NB4 (cell line): ENCODE measurements at regions not wholly inside any gene's neighbourhood (a gene's known extent, or its start where the extent isn't known, plus 50 kb on each side); places are given as distances from the start of the nearest gene placed in this dataset.
"Not testable (repeated sequence)": the region's sequence is repeated elsewhere in the genome, so short reads cannot be mapped to it uniquely, and the experiment has no call there.

ENCODE experiments used
- DNase-seq: peaks from one replicate; pipeline ENCODE4 v3.0.0; 2010; ENCODE audit warnings: low read depth
- H3K4me3 ChIP-seq: one replicate; pipeline ENCODE4 v1.5.1; 2011; ENCODE audit warnings: mild to moderate bottlenecking, low read depth, low read length, moderate library complexity
- TF ChIP-seq, protein P1 (sequence below): IDR thresholded peaks from one replicate; pipeline ENCODE4 v1.5.1; 2012; ENCODE audit warnings: low read depth, low read length

DNA sequence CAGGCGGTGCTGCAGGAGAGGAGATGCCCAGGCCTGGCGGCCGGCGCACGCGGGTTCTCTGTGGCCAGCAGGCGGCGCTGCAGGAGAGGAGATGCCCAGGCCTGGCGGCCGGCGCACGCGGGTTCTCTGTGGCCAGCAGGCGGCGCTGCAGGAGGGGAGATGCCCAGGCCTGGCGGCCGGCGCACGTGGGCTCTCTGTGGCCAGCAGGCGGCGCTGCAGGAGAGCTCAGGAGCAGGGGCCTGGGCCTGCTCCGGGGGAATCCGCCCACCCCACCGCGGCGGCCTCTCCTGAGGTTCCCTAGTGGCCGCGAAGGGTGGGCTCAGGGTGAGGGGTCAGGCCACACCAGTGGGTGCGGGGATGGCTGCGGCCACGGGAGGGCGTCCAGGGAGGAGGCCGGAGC is 75.9 kb downstream of the OR4F16 start:
- not testable (repeated sequence) for H3K4me3 ChIP-seq, DNase-seq

DNA sequence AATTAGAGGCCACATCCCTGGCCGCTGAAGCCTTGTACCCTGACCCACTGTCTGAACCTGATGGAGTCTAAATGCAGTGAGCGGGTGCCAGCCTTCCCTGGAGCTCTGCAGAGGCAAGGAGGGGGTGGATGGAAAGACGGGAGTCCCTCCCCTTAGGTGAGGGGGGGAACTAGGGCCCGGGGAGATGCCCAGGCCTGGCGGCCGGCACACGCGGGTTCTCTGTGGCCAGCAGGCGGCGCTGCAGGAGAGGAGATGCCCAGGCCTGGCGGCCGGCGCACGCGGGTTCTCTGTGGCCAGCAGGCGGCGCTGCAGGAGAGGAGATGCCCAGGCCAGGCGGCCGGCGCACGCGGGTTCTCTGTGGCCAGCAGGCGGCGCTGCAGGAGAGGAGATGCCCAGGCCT is 77.3 kb downstream of the OR4F16 start:
- H3K4me3 ChIP-seq, DNase-seq: not testable (repeated sequence)

DNA sequence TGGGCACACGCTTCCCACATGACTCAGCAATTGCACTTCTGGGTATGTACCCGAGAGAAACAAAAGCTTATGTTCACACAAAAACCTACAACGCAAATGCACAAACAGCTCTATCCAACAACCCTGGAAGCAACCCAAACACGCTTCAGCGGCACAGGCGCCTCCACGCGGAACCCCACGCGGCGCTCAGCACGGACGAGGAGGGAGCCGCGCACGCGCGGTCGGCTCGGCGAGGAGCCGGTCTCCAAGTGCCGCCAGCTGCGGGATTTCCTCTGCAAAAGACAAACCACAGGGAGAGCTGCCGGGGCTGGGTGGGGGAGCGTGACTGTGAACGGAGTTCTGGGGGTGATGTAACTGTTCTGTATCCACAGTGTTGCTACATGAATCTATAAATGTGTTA is 81.2 kb downstream of the OR4F16 start:
- not testable (repeated sequence) for H3K4me3 ChIP-seq, DNase-seq

DNA sequence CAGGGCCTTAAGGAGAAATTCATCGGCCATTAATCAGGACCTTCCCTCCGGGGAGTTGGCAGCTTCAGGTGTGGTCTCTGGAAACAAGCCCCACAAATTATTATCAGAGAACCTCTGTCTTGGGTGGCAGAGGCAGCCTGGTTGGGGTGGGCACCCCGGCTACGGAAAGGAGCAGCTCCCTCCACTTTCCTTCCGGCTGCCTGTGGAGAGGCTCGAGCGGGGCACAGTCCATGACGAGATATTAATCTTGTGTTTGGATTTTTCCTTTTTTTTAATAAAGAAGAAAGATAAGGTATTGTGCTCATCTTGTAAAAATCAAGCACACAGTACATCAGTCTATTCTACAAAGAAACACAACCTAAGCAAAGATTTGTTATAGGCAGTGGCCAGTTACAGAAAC is 98.2 kb downstream of the OR4F16 start:
- DNase-seq, H3K4me3 ChIP-seq: not testable (repeated sequence)

DNA sequence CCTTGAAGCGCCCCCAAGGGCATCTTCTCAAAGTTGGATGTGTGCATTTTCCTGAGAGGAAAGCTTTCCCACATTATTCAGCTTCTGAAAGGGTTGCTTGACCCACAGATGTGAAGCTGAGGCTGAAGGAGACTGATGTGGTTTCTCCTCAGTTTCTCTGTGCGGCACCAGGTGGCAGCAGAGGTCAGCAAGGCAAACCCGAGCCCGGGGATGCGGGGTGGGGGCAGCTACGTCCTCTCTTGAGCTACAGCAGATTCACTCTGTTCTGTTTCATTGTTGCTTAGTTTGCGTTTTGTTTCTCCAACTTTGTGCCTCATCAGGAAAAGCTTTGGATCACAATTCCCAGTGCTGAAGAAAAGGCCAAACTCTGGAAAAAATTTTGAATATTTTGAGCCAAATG is 100.5 kb downstream of the OR4F16 start:
- TF ChIP-seq, protein P1, sequence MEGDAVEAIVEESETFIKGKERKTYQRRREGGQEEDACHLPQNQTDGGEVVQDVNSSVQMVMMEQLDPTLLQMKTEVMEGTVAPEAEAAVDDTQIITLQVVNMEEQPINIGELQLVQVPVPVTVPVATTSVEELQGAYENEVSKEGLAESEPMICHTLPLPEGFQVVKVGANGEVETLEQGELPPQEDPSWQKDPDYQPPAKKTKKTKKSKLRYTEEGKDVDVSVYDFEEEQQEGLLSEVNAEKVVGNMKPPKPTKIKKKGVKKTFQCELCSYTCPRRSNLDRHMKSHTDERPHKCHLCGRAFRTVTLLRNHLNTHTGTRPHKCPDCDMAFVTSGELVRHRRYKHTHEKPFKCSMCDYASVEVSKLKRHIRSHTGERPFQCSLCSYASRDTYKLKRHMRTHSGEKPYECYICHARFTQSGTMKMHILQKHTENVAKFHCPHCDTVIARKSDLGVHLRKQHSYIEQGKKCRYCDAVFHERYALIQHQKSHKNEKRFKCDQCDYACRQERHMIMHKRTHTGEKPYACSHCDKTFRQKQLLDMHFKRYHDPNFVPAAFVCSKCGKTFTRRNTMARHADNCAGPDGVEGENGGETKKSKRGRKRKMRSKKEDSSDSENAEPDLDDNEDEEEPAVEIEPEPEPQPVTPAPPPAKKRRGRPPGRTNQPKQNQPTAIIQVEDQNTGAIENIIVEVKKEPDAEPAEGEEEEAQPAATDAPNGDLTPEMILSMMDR = peak; percentile 9
- H3K4me3 ChIP-seq, DNase-seq: not testable (repeated sequence)
